SJCRH30 (cell line): ENCODE measurements at regions not wholly inside any gene's neighbourhood (a gene's known extent, or its start where the extent isn't known, plus 50 kb on each side); places are given as distances from the start of the nearest gene placed in this dataset.

Experiments
- DNase-seq, 2 experiments: peaks; one replicate each; pipeline ENCODE4 v3.0.0-alpha.2; 2015 to 2020
- H3K27ac ChIP-seq: fragments of 250-450 bp; sonication (Bioruptor Pico); 2 replicates; pipeline ENCODE4 v1.5.1; 2020; ENCODE audit warnings: mild to moderate bottlenecking, moderate library complexity
- H3K27me3 ChIP-seq: fragments of 250-450 bp; sonication (Bioruptor Pico); 2 replicates; pipeline ENCODE4 v1.5.1; 2020; ENCODE audit warnings: mild to moderate bottlenecking, moderate library complexity
- H3K36me3 ChIP-seq: fragments of 250-450 bp; sonication (Bioruptor Pico); 2 replicates; pipeline ENCODE4 v1.5.1; 2020; ENCODE audit warnings: mild to moderate bottlenecking, moderate library complexity
- H3K4me1 ChIP-seq: fragments of 250-450 bp; sonication (Bioruptor Pico); 2 replicates; pipeline ENCODE4 v1.5.1; 2020; ENCODE audit warnings: mild to moderate bottlenecking, moderate library complexity
- H3K4me3 ChIP-seq: fragments of 250-450 bp; sonication (Bioruptor Pico); 2 replicates; pipeline ENCODE4 v1.5.1; 2020; ENCODE audit warnings: mild to moderate bottlenecking, moderate library complexity
- H3K9me3 ChIP-seq: fragments of 250-450 bp; sonication (Bioruptor Pico); replicated peaks from 2 replicates; pipeline ENCODE4 v1.5.1; 2020; ENCODE audit warnings: mild to moderate bottlenecking, moderate library complexity

DNA sequence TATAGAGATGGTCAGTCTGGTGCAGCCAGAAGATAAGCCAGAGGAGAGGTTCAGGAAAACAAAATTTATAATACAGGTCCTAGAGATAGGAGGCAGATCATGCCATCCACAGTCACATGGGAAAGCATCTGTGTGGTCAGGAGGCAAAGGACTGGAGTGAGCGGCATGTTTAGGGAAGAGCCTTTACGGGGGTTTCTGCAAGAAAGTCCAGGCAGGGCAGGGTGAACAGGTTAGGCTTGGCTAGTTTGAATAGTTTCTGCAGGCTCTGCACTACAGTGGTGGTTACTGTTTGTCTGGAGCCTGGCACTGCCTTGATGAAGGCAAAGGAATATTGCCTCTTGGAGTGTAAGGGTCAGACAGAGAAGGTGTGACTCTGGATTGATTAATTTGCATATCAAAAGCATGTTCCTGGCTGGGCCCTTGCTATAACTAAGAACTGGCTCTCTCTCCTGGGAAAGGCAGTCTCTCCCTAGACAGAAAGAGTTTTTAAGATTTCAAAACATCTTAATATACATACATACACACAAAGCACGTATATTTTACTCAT is 1034.7 kb upstream of the CHAC2 start:
- no peak overlapping the region for H3K27ac ChIP-seq
- no peaks in the 10 kb centered on the region for H3K27me3 ChIP-seq
- no peaks in the 10 kb centered on the region for H3K9me3 ChIP-seq
- no peaks in the 10 kb centered on the region for H3K36me3 ChIP-seq
- H3K4me1 ChIP-seq: no peaks in the 10 kb centered on the region
- DNase-seq: no peak
- no peak overlapping the region for H3K4me3 ChIP-seq

- Histone ChIP-seq H3K36me3 (no peaks in the 10 kb centered on the region), H3K4me3 (no peak overlapping the region), H3K4me1 (no peaks in the 10 kb centered on the region), H3K27me3 (no peaks in the 10 kb centered on the region), H3K9me3 (no peaks in the 10 kb centered on the region), H3K27ac (no peak overlapping the region)
- DNase-seq: no peak
These were observed 1043.0 kb upstream of the CHAC2 start for GRCh38 chr2:52724585-52724984.

GRCh38 chr2:52717836-52718235 is 1049.8 kb upstream of the CHAC2 start:
- Histone ChIP-seq H3K27me3 (no peaks in the 10 kb centered on the region; the same call in 1 of the 2 replicates), H3K9me3 (no peaks in the 10 kb centered on the region; the same call in 1 of the 2 replicates), H3K4me3 (no peak overlapping the region), H3K4me1 (no peaks in the 10 kb centered on the region), H3K36me3 (no peaks in the 10 kb centered on the region), H3K27ac (no peak overlapping the region)
- DNase-seq: no peak

DNA sequence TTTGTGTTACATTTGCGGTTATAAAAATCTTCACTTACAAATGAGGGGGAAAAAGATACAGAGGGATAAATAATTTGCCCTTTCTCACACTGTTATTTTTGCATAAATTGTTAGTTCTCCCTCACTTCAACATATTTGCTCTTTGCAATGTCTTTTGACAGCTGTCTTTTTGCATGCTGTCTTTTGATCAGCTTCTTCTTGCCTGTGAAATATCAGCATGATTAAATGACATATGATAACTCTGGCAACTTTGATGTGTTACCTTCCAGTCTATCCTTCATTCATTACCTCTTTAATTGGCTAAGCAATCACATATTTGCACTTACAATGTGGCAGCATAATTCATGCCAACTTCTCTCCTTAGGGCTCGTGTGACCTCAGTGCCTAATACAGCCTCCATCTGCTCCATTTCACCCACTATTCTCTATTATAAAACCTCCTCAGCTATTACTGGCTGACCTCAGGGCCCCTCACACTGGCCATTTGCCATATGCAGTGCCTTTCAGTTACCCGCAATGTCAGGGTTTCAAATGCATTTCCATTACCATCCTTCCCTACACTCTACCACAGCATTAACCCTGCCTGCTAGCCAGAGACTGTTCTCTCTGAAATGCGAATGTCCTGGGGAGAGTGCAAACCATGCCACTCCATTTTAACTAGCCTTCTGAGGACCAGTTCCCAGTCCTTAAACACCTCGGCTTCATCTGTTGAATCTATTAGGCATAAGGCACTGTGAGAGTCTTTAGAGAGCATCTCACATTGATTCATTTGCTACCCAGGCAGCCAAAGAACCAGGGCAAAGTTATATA is 1056.6 kb upstream of the CHAC2 start:
- Histone ChIP-seq H3K9me3 (no peaks in the 10 kb centered on the region), H3K27ac (no peak overlapping the region), H3K36me3 (no peaks in the 10 kb centered on the region), H3K27me3 (no peaks in the 10 kb centered on the region), H3K4me3 (no peak overlapping the region), H3K4me1 (no peaks in the 10 kb centered on the region)
- no peak for DNase-seq

- H3K36me3 ChIP-seq: no peaks in the 10 kb centered on the region
- H3K4me1 ChIP-seq: no peaks in the 10 kb centered on the region
- H3K9me3 ChIP-seq: no peaks in the 10 kb centered on the region
- DNase-seq: no peak
- no peaks in the 10 kb centered on the region for H3K27me3 ChIP-seq
- H3K4me3 ChIP-seq: no peak overlapping the region
- no peak overlapping the region for H3K27ac ChIP-seq
These were observed 1063.4 kb upstream of the CHAC2 start for GRCh38 chr2:52704251-52704650.

DNA sequence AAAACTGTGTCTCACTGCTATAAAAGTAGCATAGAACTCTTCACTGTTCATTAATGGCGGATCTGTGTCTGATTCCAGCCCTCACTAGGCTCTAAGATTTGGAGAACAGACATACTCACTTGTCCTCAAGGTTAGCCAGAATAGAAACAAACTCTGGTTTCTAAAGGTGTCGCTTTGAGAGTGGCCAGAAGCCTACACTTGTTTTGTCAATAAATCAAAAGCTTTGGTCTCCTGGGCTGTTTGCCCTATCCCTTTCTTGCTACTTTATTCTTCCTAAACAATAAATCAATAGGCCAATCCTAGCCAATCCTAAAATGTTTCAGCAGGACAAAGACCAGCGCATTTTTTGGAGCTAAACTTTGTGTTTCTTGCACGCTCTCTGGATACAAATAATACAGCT is 1064.6 kb upstream of the CHAC2 start:
- H3K4me1 ChIP-seq: no peaks in the 10 kb centered on the region
- H3K9me3 ChIP-seq: no peaks in the 10 kb centered on the region
- H3K27me3 ChIP-seq: no peaks in the 10 kb centered on the region
- no peaks in the 10 kb centered on the region for H3K36me3 ChIP-seq
- H3K27ac ChIP-seq: no peak overlapping the region
- DNase-seq: no peak
- H3K4me3 ChIP-seq: no peak overlapping the region

DNA sequence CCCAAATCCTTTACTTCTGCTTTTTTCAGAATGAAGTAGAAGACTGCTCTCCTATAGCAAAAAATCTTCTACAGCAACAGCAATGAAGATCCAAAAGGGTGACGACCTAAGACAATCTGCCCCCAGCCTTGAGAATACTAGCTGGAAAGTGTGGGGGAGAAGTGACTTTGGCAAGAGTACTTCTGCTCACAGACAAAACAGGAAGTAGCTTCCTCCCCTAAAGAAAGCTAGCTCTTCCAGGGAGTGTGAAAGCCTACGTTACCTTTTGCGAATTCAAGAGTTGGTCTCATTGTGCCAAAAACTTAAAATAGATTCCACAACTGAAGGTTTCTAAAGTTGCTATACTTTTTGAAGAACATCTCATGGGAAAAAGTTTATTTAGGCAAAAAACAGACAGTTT is 1069.2 kb upstream of the CHAC2 start:
- H3K27me3 ChIP-seq: no peaks in the 10 kb centered on the region; the same call in 1 of the 2 replicates
- no peaks in the 10 kb centered on the region for H3K4me1 ChIP-seq
- H3K9me3 ChIP-seq: no peaks in the 10 kb centered on the region
- H3K27ac ChIP-seq: no peak overlapping the region
- no peak for DNase-seq
- H3K4me3 ChIP-seq: no peak overlapping the region
- H3K36me3 ChIP-seq: no peaks in the 10 kb centered on the region

DNA sequence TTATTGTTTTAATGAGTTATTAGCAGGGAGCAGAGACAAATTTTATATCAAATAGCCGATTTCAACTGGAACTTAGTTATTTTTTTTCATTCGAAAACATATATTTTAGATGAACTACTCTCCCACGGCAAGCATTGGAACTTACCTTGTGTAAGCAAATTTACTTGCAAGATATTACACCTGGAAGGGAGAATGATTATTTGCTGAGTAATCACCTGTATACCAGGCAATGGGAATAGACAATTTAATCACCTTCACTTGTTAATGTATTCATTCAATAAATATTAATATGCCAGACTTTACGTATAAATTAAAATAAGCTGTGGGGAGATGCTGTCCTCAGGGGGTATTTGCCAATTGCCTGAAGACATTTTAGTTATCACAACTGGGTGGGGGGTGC is 1069.9 kb upstream of the CHAC2 start:
- H3K4me3 ChIP-seq: no peak overlapping the region
- no peaks in the 10 kb centered on the region for H3K9me3 ChIP-seq
- peaks cover 3% of the 10 kb centered on the region; the same call in 1 of the 2 replicates for H3K27me3 ChIP-seq
- no peak overlapping the region for H3K27ac ChIP-seq
- DNase-seq: no peak
- no peaks in the 10 kb centered on the region for H3K4me1 ChIP-seq
- no peaks in the 10 kb centered on the region for H3K36me3 ChIP-seq

GRCh38 chr2:52695731-52696130 is 1071.9 kb upstream of the CHAC2 start:
- H3K27me3 ChIP-seq: peaks cover 5% of the 10 kb centered on the region; the same call in 1 of the 2 replicates
- no peaks in the 10 kb centered on the region for H3K36me3 ChIP-seq
- H3K27ac ChIP-seq: no peak overlapping the region
- no peak for DNase-seq
- H3K4me1 ChIP-seq: no peaks in the 10 kb centered on the region
- H3K4me3 ChIP-seq: no peak overlapping the region
- no peaks in the 10 kb centered on the region for H3K9me3 ChIP-seq

- Histone ChIP-seq H3K27me3 (no peaks in the 10 kb centered on the region; the same call in 1 of the 2 replicates), H3K4me1 (no peaks in the 10 kb centered on the region), H3K27ac (no peak overlapping the region), H3K36me3 (no peaks in the 10 kb centered on the region), H3K4me3 (no peak overlapping the region), H3K9me3 (no peaks in the 10 kb centered on the region)
- no peak for DNase-seq
These were observed 1080.7 kb upstream of the CHAC2 start for GRCh38 chr2:52686935-52687334.

DNA sequence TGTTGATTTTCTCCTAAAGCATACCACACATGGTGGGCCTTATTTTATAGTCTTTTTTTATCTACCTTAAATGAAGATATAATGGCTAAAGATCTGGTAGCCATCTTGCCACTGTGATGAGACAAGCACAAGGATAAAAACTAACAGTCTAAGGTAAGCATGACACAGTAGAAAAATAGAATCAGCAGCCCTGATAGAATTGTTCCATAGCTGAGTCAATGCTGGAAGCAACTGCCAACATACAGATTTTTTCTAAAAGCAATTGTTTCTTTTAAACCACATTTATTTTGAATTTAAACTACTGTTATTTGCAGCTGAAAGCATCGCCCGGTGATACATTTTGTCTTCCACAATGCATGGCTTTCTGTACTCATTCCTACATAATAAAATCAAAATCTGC is 1091.5 kb upstream of the CHAC2 start:
- peaks cover 9% of the 10 kb centered on the region; the same call in 1 of the 2 replicates for H3K27me3 ChIP-seq
- no peak overlapping the region for H3K27ac ChIP-seq
- no peaks in the 10 kb centered on the region for H3K9me3 ChIP-seq
- no peaks in the 10 kb centered on the region for H3K36me3 ChIP-seq
- no peaks in the 10 kb centered on the region for H3K4me1 ChIP-seq
- H3K4me3 ChIP-seq: no peak overlapping the region
- no peak for DNase-seq

- Histone ChIP-seq H3K27me3 (peaks cover 4% of the 10 kb centered on the region; the same call in 1 of the 2 replicates), H3K4me3 (no peak overlapping the region), H3K27ac (no peak overlapping the region), H3K4me1 (no peaks in the 10 kb centered on the region), H3K9me3 (no peaks in the 10 kb centered on the region), H3K36me3 (no peaks in the 10 kb centered on the region)
- no peak for DNase-seq
These were observed 1098.9 kb upstream of the CHAC2 start for GRCh38 chr2:52668724-52669123.

GRCh38 chr2:52659546-52659945 is 1108.1 kb upstream of the CHAC2 start:
- no peaks in the 10 kb centered on the region for H3K36me3 ChIP-seq
- no peak overlapping the region for H3K27ac ChIP-seq
- H3K27me3 ChIP-seq: no peaks in the 10 kb centered on the region
- H3K4me1 ChIP-seq: no peaks in the 10 kb centered on the region
- no peak overlapping the region for H3K4me3 ChIP-seq
- DNase-seq: no peak
- H3K9me3 ChIP-seq: no peaks in the 10 kb centered on the region

DNA sequence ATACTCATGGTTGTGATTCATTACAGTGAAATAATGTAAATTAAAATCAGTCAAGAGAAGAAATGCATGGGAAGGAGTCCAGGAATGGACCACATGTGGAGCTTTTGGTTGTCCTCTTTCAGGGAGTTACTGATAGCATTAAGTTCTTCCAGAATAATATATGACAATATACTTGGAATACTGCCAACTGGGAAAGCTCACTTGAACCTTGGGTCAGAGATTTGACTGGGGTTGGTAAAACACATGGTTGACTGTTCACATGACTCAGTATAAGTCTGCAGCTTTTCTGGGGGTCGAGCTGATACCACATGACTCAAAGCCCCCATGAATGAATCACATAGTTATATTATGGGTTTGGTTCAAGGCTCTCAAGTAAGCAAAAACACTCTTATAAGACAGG is 1109.0 kb upstream of the CHAC2 start:
- H3K4me1 ChIP-seq: no peaks in the 10 kb centered on the region
- no peaks in the 10 kb centered on the region for H3K9me3 ChIP-seq
- no peak overlapping the region for H3K27ac ChIP-seq
- H3K36me3 ChIP-seq: no peaks in the 10 kb centered on the region
- peak in 1 of 2 experiments; percentile 6 for DNase-seq
- H3K27me3 ChIP-seq: no peaks in the 10 kb centered on the region
- no peak overlapping the region for H3K4me3 ChIP-seq

DNA sequence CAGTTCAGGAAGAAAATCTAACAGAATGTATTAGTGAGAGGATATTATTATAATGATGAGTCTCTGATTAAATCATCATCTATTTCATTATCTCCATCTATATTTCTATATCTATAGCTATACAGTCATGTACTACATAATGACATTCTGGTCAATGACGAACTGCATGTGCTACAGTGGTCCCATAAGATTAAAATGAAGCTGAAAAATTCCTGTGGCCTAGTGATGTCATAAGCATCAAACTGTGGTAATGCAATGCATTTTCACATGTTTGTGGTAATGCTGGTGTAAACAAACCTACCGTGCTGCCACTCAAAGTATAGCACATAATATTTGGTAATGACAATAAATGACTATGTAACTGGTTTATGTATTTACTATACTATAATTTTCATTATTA is 1127.9 kb upstream of the CHAC2 start:
- Histone ChIP-seq H3K9me3 (no peaks in the 10 kb centered on the region), H3K27me3 (no peaks in the 10 kb centered on the region; the same call in 1 of the 2 replicates), H3K36me3 (no peaks in the 10 kb centered on the region), H3K4me1 (no peaks in the 10 kb centered on the region), H3K4me3 (no peak overlapping the region), H3K27ac (no peak overlapping the region)
- no peak for DNase-seq

GRCh38 chr2:52632543-52632942 is 1135.1 kb upstream of the CHAC2 start:
- no peaks in the 10 kb centered on the region for H3K36me3 ChIP-seq
- H3K4me3 ChIP-seq: no peak overlapping the region
- no peaks in the 10 kb centered on the region for H3K27me3 ChIP-seq
- H3K27ac ChIP-seq: no peak overlapping the region
- no peaks in the 10 kb centered on the region for H3K9me3 ChIP-seq
- no peaks in the 10 kb centered on the region for H3K4me1 ChIP-seq
- no peak for DNase-seq
